Suprapubic skin (tissue), 3 donors: ENCODE measurements at regions not wholly inside any gene's neighbourhood (a gene's known extent, or its start where the extent isn't known, plus 50 kb on each side); places are given as distances from the start of the nearest gene placed in this dataset.

Experiments
- POLR2A ChIP-seq, 2 donors: fragments of 450-650 bp; IDR thresholded peaks; one replicate each; pipeline ENCODE4 v1.6.1; 2017; ENCODE audit warnings: antibody characterized with exemption in 2 of 2, mild to moderate bottlenecking in 2 of 2, moderate library complexity in 2 of 2
- TF ChIP-seq, protein P1 (sequence below), 2 donors: fragments of 200-600 bp in 1 of 2; fragments of 450-650 bp in 1 of 2; sonication (generic) in 1 of 2; IDR thresholded peaks; one replicate each; pipeline ENCODE4 v1.5.1; 2016 to 2019; ENCODE audit warnings: antibody characterized with exemption in 2 of 2, mild to moderate bottlenecking in 1 of 2, moderate library complexity in 1 of 2

DNA sequence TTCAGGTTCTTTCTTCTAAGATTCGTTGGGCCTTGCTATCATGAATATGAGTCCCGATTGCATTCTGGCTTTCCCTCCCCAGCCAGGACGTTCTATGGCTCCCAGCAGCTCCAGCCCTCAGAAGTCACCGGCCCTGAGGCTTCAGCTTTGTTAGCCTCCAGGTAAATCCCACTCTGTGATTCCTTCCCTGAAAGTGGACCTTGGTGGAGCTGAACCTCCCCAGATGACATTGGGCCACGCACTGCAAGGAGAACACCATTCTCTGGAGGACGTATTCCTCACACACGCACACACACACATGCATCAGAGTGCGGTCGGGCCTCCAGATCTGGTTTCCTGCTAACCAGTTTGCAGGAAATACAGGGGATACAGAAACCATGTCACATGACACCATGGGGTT lies 487.3 kb upstream of the CDH4 start:
- TF ChIP-seq, protein P1, sequence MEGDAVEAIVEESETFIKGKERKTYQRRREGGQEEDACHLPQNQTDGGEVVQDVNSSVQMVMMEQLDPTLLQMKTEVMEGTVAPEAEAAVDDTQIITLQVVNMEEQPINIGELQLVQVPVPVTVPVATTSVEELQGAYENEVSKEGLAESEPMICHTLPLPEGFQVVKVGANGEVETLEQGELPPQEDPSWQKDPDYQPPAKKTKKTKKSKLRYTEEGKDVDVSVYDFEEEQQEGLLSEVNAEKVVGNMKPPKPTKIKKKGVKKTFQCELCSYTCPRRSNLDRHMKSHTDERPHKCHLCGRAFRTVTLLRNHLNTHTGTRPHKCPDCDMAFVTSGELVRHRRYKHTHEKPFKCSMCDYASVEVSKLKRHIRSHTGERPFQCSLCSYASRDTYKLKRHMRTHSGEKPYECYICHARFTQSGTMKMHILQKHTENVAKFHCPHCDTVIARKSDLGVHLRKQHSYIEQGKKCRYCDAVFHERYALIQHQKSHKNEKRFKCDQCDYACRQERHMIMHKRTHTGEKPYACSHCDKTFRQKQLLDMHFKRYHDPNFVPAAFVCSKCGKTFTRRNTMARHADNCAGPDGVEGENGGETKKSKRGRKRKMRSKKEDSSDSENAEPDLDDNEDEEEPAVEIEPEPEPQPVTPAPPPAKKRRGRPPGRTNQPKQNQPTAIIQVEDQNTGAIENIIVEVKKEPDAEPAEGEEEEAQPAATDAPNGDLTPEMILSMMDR (IDR thresholded peaks at IDR 0.05): no peak
- no peak for TF ChIP-seq POLR2A (IDR thresholded peaks at IDR 0.05)
